ENCODE measurements at regions not wholly inside any gene's neighbourhood (a gene's known extent, or its start where the extent isn't known, plus 50 kb on each side); places are given as distances from the start of the nearest gene placed in this dataset.

GRCh38 chr10:78549140-78549935 is 515.7 kb downstream of the RPS24 start:
- no peak for DNase-seq

DNA sequence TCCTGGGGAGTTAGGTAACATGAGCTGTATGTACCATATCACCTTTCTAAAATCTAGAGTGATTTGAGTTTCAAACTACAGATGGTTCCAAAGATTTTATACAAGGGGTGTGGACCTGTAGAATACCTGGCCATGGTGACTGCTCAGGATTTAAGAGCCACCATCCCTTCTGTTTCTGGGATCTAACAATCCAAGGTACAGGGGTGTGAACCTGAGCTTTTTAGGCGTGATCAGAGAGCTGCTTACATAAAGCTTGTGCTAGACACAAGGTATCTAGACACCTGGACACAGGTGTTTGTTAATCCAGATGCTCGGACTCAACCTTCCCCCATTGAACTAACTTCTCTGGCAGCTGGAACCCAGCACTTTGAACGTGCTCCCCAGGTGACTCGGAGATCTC is 516.4 kb downstream of the RPS24 start:
- no peak for DNase-seq

GRCh38 chr10:78550716-78551115 is 517.1 kb downstream of the RPS24 start:
- DNase-seq, result no peak

- DNase-seq, result no peak
These were observed 517.4 kb upstream of the ZMIZ1 start for GRCh38 chr10:78551184-78552005.

- no peak for DNase-seq
These were observed 516.4 kb upstream of the ZMIZ1 start for GRCh38 chr10:78552261-78552811.

DNA sequence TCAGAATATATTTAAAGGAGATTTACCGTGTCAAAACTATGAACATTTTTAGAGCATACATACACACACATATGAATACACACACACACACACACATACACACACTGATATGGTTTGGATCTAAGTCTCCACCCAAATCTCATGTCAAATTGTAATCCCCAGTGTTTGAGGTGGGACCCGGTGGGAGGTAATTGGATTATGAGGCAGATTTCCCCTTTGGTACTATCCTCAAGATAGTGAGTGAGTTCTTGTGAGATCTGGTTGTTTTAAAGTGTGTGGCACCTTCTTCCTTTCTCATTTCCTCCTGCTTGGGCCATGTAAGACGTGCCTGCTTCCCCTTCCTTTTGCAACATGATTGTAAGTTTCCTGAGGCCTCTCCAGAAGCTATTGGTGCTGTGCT is 515.0 kb upstream of the ZMIZ1 start:
- DNase-seq, result no peak

DNA sequence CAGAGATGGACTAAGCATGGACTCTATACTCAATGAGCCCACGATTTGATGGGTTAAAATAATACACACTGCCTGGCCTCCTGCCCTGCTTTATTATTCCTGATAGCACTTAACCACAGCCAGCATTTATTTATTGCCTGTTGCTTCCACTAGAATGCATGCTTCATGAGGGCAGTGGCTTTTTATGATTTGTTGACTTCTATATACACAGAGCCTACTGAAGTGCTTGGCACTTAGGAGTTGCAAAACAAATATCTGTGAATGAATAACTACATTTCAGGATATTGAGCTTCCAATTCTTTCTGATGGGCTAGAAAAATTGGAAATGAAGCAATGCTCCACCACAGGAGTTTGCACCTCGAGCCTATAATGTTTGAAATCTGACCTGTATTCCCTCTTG is 513.6 kb upstream of the ZMIZ1 start:
- no peak for DNase-seq

DNA sequence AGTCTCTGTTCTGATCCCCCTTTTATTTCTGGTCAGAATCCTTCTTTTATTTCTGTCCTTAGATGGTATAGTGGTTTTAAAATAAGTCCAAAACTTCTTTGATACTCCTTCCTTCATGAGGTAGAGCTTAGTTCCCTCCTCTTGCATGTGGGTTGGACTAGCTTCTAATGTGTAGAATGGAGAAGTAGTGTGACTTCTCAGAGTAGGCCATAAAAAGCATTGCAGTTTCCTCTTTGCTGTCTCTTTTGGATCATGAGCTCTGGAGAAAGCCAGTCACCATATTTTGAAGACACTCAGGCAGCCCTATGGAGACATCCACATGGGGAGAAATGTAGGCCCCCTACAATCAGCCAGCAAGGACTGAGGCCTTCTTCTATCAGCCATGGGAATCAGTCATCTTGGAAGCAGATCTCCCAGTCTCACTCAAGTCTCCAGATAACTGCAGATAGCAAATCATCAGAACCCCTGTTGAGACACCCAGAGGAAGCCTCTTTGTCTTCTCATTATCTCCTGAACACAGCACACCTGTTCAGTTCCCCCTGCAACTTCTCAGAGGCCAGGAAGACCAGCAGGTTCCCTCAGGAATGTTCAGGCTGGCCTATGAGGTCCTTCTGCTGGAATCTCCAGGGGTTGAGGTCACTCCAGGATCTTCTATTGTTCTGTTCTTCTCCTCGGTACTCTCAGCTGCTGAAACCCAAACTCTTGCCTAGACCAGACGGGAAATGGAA is 511.9 kb upstream of the ZMIZ1 start:
- no peak for DNase-seq

DNA sequence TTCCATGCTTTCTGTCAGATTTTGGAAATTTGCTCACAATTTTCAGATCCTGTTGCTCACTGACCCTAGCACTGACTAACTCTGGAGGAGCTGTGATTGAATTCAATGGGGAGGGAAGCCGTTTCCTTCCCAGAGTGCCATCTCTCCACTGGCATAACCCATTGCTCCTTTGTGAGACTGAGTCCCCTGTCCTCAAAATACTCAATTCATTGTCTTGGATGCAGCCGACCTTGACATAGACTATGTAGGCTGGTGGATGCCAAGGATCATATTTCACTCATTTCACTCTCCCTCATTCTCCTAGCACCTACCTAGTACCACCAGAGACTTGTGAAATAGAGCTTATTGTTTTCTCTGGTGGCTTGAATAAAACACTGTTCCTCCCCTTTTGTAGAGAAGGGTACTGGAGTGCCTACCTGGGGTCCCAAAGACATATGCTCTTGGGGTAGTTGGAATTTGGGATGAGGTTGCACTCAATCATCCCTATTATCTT is 511.3 kb upstream of the ZMIZ1 start:
- no peak for DNase-seq

DNA sequence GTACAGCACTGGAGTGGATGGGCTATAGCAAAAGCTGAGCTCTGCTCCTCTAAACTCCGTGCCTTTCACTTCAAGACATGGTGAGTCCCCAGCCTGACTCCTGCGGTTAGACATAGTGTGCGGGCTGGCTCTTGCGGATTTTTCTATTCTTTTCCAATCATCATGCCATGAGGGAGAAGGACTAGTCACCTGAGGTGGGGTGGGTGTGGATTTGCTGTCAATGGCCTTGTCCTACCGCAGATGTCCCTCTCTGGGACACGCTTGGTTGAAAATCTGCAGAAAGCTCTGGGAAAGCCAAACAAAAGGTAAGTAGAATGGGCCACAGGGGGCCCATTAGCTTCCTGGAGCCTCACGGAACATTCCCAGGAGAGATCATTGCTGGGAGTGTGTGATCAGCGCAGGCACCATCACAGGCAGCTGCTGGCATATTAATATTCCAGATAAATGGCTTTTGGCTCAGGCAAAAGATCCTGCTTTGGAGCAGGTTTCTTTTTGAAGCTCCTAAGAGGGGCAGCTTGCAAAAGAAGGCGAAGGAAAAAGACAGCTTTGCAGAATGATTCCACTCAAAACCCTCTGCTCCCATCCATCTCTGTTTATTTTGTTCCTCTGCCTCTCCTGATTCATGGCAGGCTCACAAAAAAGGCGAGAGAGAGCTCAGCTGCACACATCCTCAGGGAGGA is 509.0 kb upstream of the ZMIZ1 start:
- DNase-seq, result peak; percentile 85 to 91

DNA sequence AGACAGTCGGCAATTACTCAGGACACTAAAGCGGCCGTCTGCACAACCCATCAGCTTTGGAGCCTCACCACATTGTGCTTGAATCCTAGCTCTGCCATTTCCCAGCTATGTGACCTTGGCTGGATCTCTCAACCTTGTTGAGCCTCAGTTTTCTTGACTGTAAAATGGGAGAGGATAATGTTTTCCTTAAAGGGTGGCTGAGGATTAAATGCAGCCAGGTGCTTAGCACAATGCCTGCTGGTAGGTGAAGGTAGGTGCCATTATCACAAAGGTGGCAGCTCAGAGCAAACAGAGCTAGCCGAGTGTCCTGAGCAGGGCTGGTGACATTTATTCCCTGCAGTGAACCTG is 508.5 kb upstream of the ZMIZ1 start:
- DNase-seq, result no peak

DNA sequence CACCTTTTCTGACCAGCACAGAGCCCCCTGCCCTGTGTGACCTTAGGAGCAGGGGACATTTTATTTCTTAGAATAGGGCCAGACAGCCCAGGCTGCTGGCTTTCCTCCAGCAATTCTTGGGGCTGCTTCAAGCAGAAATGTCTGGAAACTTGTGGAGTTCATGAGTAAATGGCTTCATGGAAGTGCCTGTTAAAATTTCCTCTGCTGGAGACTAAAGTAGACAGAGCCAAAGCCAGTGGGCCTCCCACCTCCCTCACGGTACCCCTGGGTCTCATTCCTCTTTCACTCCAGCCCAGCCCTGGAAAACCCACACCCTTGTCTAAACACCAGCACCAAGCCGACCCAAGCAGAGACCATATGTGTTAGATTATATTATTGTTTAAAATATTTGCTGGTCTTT is 505.5 kb upstream of the ZMIZ1 start:
- no peak for DNase-seq

- no peak for DNase-seq
These were observed 502.9 kb upstream of the ZMIZ1 start for GRCh38 chr10:78565841-78566240.

- no peak for DNase-seq
These were observed 502.3 kb upstream of the ZMIZ1 start for GRCh38 chr10:78566284-78567111.

DNA sequence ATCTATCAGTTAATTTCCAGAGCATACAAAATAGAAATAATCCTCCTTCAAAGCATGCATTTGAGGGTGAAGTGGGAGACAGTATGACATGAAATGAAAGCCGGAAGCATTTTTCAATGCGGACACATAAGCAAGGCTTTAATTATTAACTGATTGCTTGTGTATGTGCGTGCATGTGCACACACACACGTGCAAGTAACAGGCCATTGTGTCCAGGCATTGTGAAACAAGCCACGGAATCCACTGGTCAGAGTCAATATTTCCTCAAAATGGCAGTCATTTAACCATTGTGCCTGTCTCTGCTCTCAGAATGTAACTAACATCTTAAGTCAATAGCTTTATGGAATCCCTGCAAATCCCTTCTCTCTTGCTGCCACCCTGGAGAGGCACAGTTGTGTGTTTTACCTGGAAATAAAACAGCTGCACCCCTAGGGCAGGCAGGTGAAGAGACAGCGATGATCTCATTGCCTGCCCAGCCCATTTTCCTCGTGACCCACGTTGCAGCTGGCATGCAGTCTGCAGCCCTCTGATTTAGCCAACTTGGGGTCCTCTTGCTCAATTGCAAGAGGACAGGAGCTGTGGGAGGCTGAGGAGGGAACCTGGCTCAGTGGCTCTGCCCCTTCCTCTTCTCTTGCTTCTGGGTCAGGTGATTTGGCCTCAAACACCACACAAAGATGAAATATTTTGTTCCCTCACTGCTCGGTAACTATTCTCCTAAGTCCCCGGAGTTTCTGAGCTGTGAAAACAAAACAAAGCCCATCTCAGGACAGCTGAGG is 500.9 kb upstream of the ZMIZ1 start:
- DNase-seq, result no peak

DNA sequence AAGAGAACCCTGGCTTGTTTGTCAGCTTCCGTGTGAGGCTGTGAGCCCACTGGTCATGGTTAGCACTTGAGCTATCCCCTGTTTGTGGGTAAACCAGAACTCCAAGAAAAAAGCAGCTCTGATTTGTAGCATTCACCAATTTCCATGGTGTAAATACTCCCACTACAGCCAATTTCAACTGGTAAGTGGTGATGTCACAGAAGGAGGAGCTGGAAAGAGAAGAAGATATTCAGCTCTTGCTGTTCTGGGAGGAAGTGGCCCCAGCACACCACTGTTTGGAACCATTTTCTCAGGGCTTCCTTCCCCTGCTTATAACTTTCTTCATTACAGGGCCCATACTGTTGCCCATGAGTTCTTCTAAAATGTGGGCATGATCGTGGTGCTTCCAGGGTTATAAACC is 500.1 kb upstream of the ZMIZ1 start:
- no peak for DNase-seq

DNA sequence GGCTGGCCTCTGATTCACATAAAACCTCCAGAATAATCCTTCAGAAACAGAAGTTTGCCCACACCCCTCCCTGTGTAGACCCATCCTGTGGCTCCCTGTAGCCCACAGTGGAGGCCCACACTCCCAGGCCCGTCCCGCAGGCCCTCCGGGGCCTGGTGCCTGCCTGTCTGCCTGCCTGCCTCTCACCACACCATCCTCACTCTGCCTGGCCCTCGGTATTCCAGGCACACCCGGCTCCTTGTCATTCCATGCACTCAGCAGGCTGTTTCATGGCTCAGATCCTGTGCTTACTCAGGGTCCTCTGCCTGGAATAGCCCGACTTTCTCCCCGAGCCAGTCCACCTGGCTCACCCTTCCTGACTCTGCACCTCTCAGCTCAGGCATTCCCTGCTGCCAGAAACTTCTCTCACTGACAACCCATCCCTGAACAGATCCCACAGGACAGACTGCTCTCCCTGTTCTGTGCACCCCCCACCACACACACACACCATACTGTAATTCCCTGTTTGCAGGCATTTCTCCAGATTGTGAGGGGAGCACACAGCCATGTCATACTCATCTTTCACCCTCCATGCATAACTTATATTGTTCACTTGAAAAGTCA is 498.0 kb upstream of the ZMIZ1 start:
- DNase-seq, result no peak

DNA sequence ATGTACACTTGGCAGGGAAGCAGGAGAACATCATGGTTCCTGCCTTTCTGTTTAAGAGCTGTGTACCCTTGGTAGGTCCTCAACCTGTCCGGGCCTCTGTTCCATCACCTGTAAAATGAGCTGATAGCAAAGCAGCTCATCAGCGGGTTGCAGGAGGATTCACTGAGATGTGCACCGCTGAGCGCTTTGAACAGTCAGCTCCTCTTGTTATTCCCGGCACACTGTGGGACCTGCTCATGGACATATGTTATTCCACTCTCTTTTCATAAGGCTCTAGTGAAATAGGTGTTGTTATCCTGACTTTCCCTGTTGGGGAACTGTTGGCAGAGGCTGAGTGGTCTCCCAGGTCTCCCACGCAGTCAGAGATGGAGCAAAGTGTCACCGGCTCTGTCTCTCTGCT is 497.5 kb upstream of the ZMIZ1 start:
- no peak for DNase-seq

DNA sequence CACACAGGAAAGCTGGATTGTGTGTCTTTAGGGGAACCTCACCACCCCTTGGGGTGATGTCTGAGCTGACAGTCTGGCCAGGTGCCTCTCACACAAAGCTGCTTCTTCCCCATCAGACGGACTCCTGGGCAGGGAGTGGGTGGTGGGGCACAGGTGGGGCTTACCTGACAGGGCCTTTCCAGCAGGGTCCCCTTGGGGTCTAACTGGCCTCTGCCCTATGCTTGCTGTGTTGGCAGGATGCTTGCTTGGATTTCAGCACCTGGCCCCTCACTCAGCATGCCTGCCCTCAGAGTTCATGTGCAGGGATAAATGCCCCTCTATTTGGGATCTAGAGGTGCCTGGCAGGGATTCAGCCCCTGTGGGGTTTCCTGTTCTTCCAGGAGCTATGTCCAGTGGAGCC is 496.9 kb upstream of the ZMIZ1 start:
- DNase-seq, result no peak

GRCh38 chr10:78572565-78572964 is 496.2 kb upstream of the ZMIZ1 start:
- DNase-seq, result no peak

- no peak for DNase-seq
These were observed 494.2 kb upstream of the ZMIZ1 start for GRCh38 chr10:78574547-78574946.

All from NCI-H187 (cell line).